ENCODE measurements at regions not wholly inside any gene's neighbourhood (a gene's known extent, or its start where the extent isn't known, plus 50 kb on each side); places are given as distances from the start of the nearest gene placed in this dataset.

- no peak for TF ChIP-seq CTCF (conservative IDR thresholded peaks at IDR 0.05)
- no peak overlapping the region for H3K27ac ChIP-seq
Measured at GRCh38 chr2:217370391-217370790, 510.5 kb upstream of the TNP1 start.

GRCh38 chr2:217367464-217367863, 507.6 kb upstream of the TNP1 start:
- TF ChIP-seq CTCF (conservative IDR thresholded peaks at IDR 0.05): no peak
- peak overlapping the region; percentile 11; the same call in 1 of the 2 replicates for H3K27ac ChIP-seq

- TF ChIP-seq CTCF (conservative IDR thresholded peaks at IDR 0.05): no peak
- H3K27ac ChIP-seq: no peak overlapping the region; the same call in 1 of the 2 replicates
Measured at GRCh38 chr2:217366966-217367365, 507.1 kb upstream of the TNP1 start.

GRCh38 chr2:217366266-217366895, 506.5 kb upstream of the TNP1 start:
- no peak overlapping the region for H3K27ac ChIP-seq
- no peak for TF ChIP-seq CTCF (conservative IDR thresholded peaks at IDR 0.05)

- no peak for TF ChIP-seq CTCF (conservative IDR thresholded peaks at IDR 0.05)
- no peak overlapping the region for H3K27ac ChIP-seq
Measured at GRCh38 chr2:217365656-217366055, 505.8 kb upstream of the TNP1 start.

- no peak for TF ChIP-seq CTCF (conservative IDR thresholded peaks at IDR 0.05)
- H3K27ac ChIP-seq: no peak overlapping the region
Measured at GRCh38 chr2:217364224-217364623, 504.4 kb upstream of the TNP1 start.

GRCh38 chr2:217363470-217363869, 503.6 kb upstream of the TNP1 start:
- TF ChIP-seq CTCF (conservative IDR thresholded peaks at IDR 0.05): no peak

More at GRCh38 chr2:217363470-217363869, 503.6 kb upstream of the TNP1 start:
- no peak overlapping the region for H3K27ac ChIP-seq
